ENCODE measurements at regions not wholly inside any gene's neighbourhood (a gene's known extent, or its start where the extent isn't known, plus 50 kb on each side); places are given as distances from the start of the nearest gene placed in this dataset.

- in situ Hi-C loops (cut with HindIII; ENCODE audit: low pct_ligation_motif_present, low pct_unique_long_range_greater_than_20kb, low sequenced_read_pairs), result no loop called here
- no peak for DNase-seq
Measured at GRCh38 chr3:139870000-139870675, 64.8 kb upstream of the CLSTN2 start.

DNA sequence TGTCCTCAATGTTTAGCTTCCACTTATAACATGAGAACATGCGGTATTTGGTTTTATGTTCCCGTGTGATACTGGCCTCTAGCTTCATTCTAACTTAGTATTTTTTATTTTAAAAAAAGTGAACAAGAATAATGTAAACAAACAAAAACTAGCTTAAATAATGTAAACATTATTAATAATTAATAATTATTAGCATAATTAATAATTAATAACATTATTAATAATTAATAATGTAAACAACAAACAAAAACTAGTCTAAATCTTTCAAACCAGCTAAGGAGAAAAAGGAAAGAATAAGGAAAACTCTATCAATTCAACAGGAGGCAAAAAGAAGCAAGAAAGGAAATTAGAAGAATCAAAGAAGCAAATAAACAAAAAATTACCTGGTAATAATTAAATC, 66.2 kb upstream of the CLSTN2 start:
- DNase-seq, result no peak
- in situ Hi-C loops (cut with HindIII; ENCODE audit: low pct_ligation_motif_present, low pct_unique_long_range_greater_than_20kb, low sequenced_read_pairs), result no loop called here

DNA sequence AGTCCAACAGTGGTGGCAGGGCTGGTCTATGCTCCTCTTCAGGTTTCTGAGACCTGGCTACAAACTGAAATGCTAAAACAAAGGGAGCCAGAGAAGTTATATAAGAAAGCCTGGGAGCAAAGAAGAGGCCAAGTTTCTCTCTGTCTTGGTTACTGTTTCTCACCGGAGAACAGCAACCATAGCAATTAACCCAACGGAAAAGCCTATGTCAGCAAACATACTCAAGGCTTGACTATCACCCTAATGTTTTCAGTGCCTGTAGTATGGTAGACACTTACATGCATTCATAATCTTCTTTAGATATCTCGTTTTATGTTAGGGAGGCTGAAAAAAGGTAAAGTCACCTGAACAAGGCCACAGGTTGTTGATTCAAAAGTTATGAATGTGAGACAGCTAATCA, 86.3 kb upstream of the CLSTN2 start:
- no peak for DNase-seq
- in situ Hi-C loops (cut with HindIII; ENCODE audit: low pct_ligation_motif_present, low pct_unique_long_range_greater_than_20kb, low sequenced_read_pairs), result no loop called here

- in situ Hi-C loops (cut with HindIII; ENCODE audit: low pct_ligation_motif_present, low pct_unique_long_range_greater_than_20kb, low sequenced_read_pairs), result no loop called here
- no peak for DNase-seq
Measured at GRCh38 chr3:139846729-139847128, 88.3 kb upstream of the CLSTN2 start.

- no peak for DNase-seq
- in situ Hi-C loops (cut with HindIII; ENCODE audit: low pct_ligation_motif_present, low pct_unique_long_range_greater_than_20kb, low sequenced_read_pairs), result no loop called here
Measured at GRCh38 chr3:139839659-139840058, 95.3 kb upstream of the CLSTN2 start.

- DNase-seq, result no peak
- in situ Hi-C loops (cut with HindIII; ENCODE audit: low pct_ligation_motif_present, low pct_unique_long_range_greater_than_20kb, low sequenced_read_pairs), result no loop called here
Measured at GRCh38 chr3:139839014-139839413, 96.0 kb upstream of the CLSTN2 start.

GRCh38 chr3:139838269-139838957, 96.6 kb upstream of the CLSTN2 start:
- no peak for DNase-seq
- in situ Hi-C loops (cut with HindIII; ENCODE audit: low pct_ligation_motif_present, low pct_unique_long_range_greater_than_20kb, low sequenced_read_pairs), result no loop called here

DNA sequence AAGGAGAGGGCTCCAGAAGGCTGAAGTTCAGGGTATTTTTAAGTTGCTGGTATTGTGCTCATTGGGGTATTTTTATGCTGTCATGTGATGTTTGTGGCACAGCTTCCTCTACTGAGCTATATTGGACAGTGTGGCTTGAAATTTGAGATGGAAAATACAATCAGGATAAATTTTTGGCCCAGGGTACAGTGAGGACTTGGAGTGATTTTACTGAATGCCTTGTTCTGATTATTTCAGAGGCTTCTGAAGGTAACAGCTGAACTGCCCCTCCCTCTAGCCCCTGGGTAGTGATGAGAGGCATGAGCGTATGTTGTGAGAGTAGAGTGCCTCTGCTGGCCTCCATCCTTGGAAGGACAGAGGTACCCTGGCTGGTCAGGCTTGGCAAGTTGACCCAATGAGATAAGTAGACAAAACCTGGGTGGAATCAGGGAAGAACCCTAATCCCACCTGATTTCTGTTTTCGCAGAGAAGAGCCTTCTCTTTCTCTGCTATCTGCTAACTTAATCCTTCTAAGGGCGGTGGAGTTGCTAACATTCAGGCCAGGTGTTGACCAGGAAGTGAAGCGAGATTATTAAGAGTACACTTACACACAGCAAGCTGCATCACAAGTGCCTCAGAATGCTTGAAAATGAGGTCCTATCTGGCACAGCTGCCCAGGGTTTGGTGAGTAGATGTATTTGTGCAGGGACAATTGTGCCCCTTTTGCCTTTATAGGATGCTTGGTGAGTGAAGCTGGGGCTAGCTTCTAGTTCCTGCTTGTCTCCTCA, 98.1 kb upstream of the CLSTN2 start:
- DNase-seq, result no peak
- in situ Hi-C loops (cut with HindIII; ENCODE audit: low pct_ligation_motif_present, low pct_unique_long_range_greater_than_20kb, low sequenced_read_pairs), result no loop called here

- in situ Hi-C loops (cut with HindIII; ENCODE audit: low pct_ligation_motif_present, low pct_unique_long_range_greater_than_20kb, low sequenced_read_pairs), result no loop called here
- DNase-seq, result no peak
Measured at GRCh38 chr3:139835830-139836683, 98.9 kb upstream of the CLSTN2 start.

GRCh38 chr3:139832998-139833397, 102.0 kb upstream of the CLSTN2 start:
- DNase-seq, result no peak

DNA sequence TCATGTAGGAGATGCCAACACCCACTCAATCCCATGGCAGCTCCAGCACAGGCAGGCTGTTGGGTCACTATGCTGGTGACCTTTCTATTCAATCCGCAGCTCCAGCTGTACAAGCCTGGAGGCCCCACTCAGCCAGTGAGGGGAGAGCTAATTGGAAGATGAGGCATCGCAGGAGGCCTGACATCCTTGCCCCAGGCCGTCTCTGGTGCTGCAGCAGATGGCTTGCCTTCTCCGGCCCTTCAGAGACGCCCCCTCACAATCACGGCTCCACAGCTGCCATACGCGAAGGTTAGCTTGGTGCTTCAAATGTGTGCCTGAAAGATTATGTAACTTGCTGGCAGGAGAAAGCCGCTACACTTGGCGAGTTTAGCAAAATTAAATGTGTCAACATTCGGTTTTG, 104.2 kb upstream of the CLSTN2 start:
- no peak for DNase-seq
- in situ Hi-C loops (cut with HindIII; ENCODE audit: low pct_ligation_motif_present, low pct_unique_long_range_greater_than_20kb, low sequenced_read_pairs), result no loop called here

More at GRCh38 chr3:139832998-139833397, 102.0 kb upstream of the CLSTN2 start:
- in situ Hi-C loops (cut with HindIII; ENCODE audit: low pct_ligation_motif_present, low pct_unique_long_range_greater_than_20kb, low sequenced_read_pairs), result no loop called here

- DNase-seq, result no peak
Measured at GRCh38 chr3:139827833-139828232, 107.2 kb upstream of the CLSTN2 start.

GRCh38 chr3:139824864-139825263, 110.1 kb upstream of the CLSTN2 start:
- in situ Hi-C loops (cut with HindIII; ENCODE audit: low pct_ligation_motif_present, low pct_unique_long_range_greater_than_20kb, low sequenced_read_pairs), result no loop called here
- no peak for DNase-seq

More at GRCh38 chr3:139827833-139828232, 107.2 kb upstream of the CLSTN2 start:
- in situ Hi-C loops (cut with HindIII; ENCODE audit: low pct_ligation_motif_present, low pct_unique_long_range_greater_than_20kb, low sequenced_read_pairs), result no loop called here

- DNase-seq, result no peak
- in situ Hi-C loops (cut with HindIII; ENCODE audit: low pct_ligation_motif_present, low pct_unique_long_range_greater_than_20kb, low sequenced_read_pairs), result no loop called here
Measured at GRCh38 chr3:139814646-139815045, 120.3 kb upstream of the CLSTN2 start.

DNA sequence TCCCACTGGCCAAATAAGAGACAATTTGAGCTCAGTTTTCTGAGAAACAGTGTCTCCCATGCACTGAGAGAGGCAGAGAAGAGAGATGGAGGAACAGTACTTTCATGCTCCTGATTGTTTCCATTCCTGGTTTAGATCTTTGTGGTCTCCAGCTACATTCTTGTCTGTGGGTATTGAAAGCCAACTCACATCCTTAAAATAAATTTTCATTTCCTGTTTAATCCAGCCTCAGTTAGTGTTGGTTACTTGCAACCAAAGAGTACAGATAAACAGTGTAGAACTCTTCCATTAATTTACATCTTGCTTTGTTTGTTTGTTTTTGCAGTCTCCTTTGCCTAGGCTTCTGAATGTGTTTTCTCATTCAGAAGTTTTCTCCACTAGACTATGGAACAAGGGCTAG, 123.7 kb upstream of the CLSTN2 start:
- DNase-seq, result no peak

GRCh38 chr3:139808201-139808600, 126.8 kb upstream of the CLSTN2 start:
- in situ Hi-C loops (cut with HindIII; ENCODE audit: low pct_ligation_motif_present, low pct_unique_long_range_greater_than_20kb, low sequenced_read_pairs), result no loop called here
- DNase-seq, result no peak

More for the DNA sequence above, 123.7 kb upstream of the CLSTN2 start:
- in situ Hi-C loops (cut with HindIII; ENCODE audit: low pct_ligation_motif_present, low pct_unique_long_range_greater_than_20kb, low sequenced_read_pairs), result no loop called here

- in situ Hi-C loops (cut with HindIII; ENCODE audit: low pct_ligation_motif_present, low pct_unique_long_range_greater_than_20kb, low sequenced_read_pairs), result no loop called here
- no peak for DNase-seq
Measured at GRCh38 chr3:139803294-139803693, 125.5 kb upstream of the NMNAT3 start.

- no peak for DNase-seq
- in situ Hi-C loops (cut with HindIII; ENCODE audit: low pct_ligation_motif_present, low pct_unique_long_range_greater_than_20kb, low sequenced_read_pairs), result no loop called here
Measured at GRCh38 chr3:139797724-139798343, 120.1 kb upstream of the NMNAT3 start.

Measured in ACHN (cell line).